Right lobe of liver (tissue), 4 donors: ENCODE measurements at regions not wholly inside any gene's neighbourhood (a gene's known extent, or its start where the extent isn't known, plus 50 kb on each side); places are given as distances from the start of the nearest gene placed in this dataset.

ENCODE experiments used
- POLR2A ChIP-seq: fragments of 450-650 bp; IDR thresholded peaks from one replicate; pipeline ENCODE4 v1.6.1; 2017; ENCODE audit warnings: antibody characterized with exemption, mild to moderate bottlenecking
- TF ChIP-seq, protein P1 (sequence below), 4 donors: fragments of 200-600 bp in 3 of 4; fragments of 450-650 bp in 1 of 4; IDR thresholded peaks; one replicate each; pipeline versions ENCODE4 v1.5.1 to v1.8.0; 2016 to 2022; ENCODE audit warnings: antibody characterized with exemption in 4 of 4, mild to moderate bottlenecking in 2 of 4
- donor health status: DM: no; HTN: no; CAD: no.
- donor health status: DM: no; HTN: no; CAD: no.
- donor health status: DM: no; HTN: yes; CAD: no.

GRCh38 chr14:76304536-76305267 lies 71.2 kb upstream of the ESRRB start:
- TF ChIP-seq, protein P1, sequence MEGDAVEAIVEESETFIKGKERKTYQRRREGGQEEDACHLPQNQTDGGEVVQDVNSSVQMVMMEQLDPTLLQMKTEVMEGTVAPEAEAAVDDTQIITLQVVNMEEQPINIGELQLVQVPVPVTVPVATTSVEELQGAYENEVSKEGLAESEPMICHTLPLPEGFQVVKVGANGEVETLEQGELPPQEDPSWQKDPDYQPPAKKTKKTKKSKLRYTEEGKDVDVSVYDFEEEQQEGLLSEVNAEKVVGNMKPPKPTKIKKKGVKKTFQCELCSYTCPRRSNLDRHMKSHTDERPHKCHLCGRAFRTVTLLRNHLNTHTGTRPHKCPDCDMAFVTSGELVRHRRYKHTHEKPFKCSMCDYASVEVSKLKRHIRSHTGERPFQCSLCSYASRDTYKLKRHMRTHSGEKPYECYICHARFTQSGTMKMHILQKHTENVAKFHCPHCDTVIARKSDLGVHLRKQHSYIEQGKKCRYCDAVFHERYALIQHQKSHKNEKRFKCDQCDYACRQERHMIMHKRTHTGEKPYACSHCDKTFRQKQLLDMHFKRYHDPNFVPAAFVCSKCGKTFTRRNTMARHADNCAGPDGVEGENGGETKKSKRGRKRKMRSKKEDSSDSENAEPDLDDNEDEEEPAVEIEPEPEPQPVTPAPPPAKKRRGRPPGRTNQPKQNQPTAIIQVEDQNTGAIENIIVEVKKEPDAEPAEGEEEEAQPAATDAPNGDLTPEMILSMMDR (IDR thresholded peaks at IDR 0.05): no peak
- no peak for TF ChIP-seq POLR2A
